ENCODE measurements at regions not wholly inside any gene's neighbourhood (a gene's known extent, or its start where the extent isn't known, plus 50 kb on each side); places are given as distances from the start of the nearest gene placed in this dataset.

- no peak overlapping the region for H3K27ac ChIP-seq (ENCODE audit: low read length)
- H3K9me3 ChIP-seq (ENCODE audit: insufficient read depth, low read length), result no peaks in the 10 kb centered on the region
- H3K4me1 ChIP-seq (ENCODE audit: low read length), result no peaks in the 10 kb centered on the region
Observed at GRCh38 chr9:7656636-7657035, 142.9 kb downstream of the DMAC1 start.

DNA sequence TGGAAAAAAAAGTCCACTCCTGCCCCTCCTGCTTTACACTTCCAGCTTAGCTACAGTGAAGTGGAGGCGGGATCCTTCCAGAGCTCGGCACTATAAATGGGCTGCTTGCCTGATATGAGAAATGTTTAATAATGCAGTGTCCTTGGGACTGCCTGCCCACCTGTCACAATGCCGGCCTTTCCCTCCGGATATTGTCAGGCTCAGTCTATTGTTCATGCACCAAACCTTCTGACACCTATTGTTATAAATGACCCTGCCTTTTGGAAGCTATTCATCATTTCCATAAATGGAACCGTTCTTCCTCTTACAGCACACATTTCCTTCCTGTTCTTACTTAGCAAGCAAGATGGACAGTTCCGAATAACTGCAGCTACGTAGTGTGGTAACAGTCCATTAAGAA is 146.3 kb downstream of the DMAC1 start:
- Histone ChIP-seq H3K4me3 (ENCODE audit: low read length) (no peak overlapping the region), H3K27ac (ENCODE audit: low read length) (no peak overlapping the region), H3K79me2 (ENCODE audit: low read length) (no peaks in the 10 kb centered on the region), H3K9me3 (ENCODE audit: insufficient read depth, low read length) (no peaks in the 10 kb centered on the region), H3K36me3 (replicated peaks; ENCODE audit: low read depth, low read length) (no peaks in the 10 kb centered on the region), H4K20me1 (ENCODE audit: insufficient read depth, low read length) (no peaks in the 10 kb centered on the region), H2AFZ (ENCODE audit: low read depth, low read length) (no peak overlapping the region), H3K27me3 (ENCODE audit: low read depth, low read length) (0 out of 2 replicates have a peak, but pooled peaks cover 4% of the 10 kb centered on the region), H3K9ac (ENCODE audit: low read length) (no peak overlapping the region), H3K4me2 (ENCODE audit: low read length) (no peak overlapping the region), H3K4me1 (ENCODE audit: low read length) (no peaks in the 10 kb centered on the region)
- TF ChIP-seq EZH2phosphoT487 (IDR thresholded peaks at IDR 0.05; ENCODE audit: low read depth), result no peak
- TF ChIP-seq CTCF (IDR thresholded peaks at IDR 0.05; ENCODE audit: low read depth, low read length), result no peak

More at GRCh38 chr9:7656636-7657035, 142.9 kb downstream of the DMAC1 start:
- Histone ChIP-seq H3K9ac (ENCODE audit: low read length) (no peak overlapping the region), H2AFZ (ENCODE audit: low read depth, low read length) (no peak overlapping the region), H3K36me3 (replicated peaks; ENCODE audit: low read depth, low read length) (no peaks in the 10 kb centered on the region), H3K79me2 (ENCODE audit: low read length) (no peaks in the 10 kb centered on the region), H3K4me3 (ENCODE audit: low read length) (no peak overlapping the region), H4K20me1 (ENCODE audit: insufficient read depth, low read length) (no peaks in the 10 kb centered on the region), H3K27me3 (ENCODE audit: low read depth, low read length) (0 out of 2 replicates have a peak, but pooled peaks cover 4% of the 10 kb centered on the region), H3K4me2 (ENCODE audit: low read length) (no peak overlapping the region)
- no peak for TF ChIP-seq CTCF (IDR thresholded peaks at IDR 0.05; ENCODE audit: low read depth, low read length)
- no peak for TF ChIP-seq EZH2phosphoT487 (IDR thresholded peaks at IDR 0.05; ENCODE audit: low read depth)

- Histone ChIP-seq H3K79me2 (ENCODE audit: low read length) (no peaks in the 10 kb centered on the region), H3K4me1 (ENCODE audit: low read length) (no peaks in the 10 kb centered on the region), H3K27me3 (ENCODE audit: low read depth, low read length) (no peaks in the 10 kb centered on the region), H3K4me2 (ENCODE audit: low read length) (no peak overlapping the region), H4K20me1 (ENCODE audit: insufficient read depth, low read length) (no peaks in the 10 kb centered on the region), H3K36me3 (replicated peaks; ENCODE audit: low read depth, low read length) (no peaks in the 10 kb centered on the region), H2AFZ (ENCODE audit: low read depth, low read length) (no peak overlapping the region), H3K9ac (ENCODE audit: low read length) (no peak overlapping the region), H3K9me3 (ENCODE audit: insufficient read depth, low read length) (no peaks in the 10 kb centered on the region), H3K27ac (ENCODE audit: low read length) (no peak overlapping the region), H3K4me3 (ENCODE audit: low read length) (no peak overlapping the region)
- no peak for TF ChIP-seq CTCF (IDR thresholded peaks at IDR 0.05; ENCODE audit: low read depth, low read length)
Observed at GRCh38 chr9:7640231-7640630, 159.3 kb downstream of the DMAC1 start.

DNA sequence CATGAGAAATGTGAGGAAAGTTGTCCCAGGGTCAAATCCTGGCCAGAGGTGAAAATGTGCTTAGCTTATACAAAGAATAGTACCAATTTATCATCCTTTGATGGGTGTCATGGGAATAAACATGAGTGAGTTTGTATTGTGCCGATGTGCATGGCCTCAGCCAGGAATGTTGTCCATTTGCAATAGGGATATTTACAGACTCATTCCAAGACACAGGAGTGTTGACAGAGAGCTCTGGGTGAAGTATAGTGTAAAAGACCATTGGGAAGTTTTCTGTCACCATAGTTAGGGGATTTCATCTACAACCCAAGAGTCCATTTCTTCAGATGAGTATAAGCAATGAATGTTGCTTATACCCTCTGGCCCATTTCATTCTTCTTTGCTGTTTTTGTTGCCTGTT is 160.1 kb downstream of the DMAC1 start:
- no peaks in the 10 kb centered on the region for H3K27me3 ChIP-seq (ENCODE audit: low read depth, low read length)
- no peaks in the 10 kb centered on the region for H3K4me1 ChIP-seq (ENCODE audit: low read length)
- H2AFZ ChIP-seq (ENCODE audit: low read depth, low read length), result no peak overlapping the region
- TF ChIP-seq EZH2phosphoT487 (IDR thresholded peaks at IDR 0.05; ENCODE audit: low read depth) (no peak), CTCF (IDR thresholded peaks at IDR 0.05; ENCODE audit: low read depth, low read length) (no peak)
- H3K79me2 ChIP-seq (ENCODE audit: low read length), result no peaks in the 10 kb centered on the region
- H4K20me1 ChIP-seq (ENCODE audit: insufficient read depth, low read length), result no peaks in the 10 kb centered on the region
- H3K36me3 ChIP-seq (replicated peaks; ENCODE audit: low read depth, low read length), result no peaks in the 10 kb centered on the region
- no peaks in the 10 kb centered on the region for H3K9me3 ChIP-seq (ENCODE audit: insufficient read depth, low read length)
- H3K27ac ChIP-seq (ENCODE audit: low read length), result no peak overlapping the region
- H3K9ac ChIP-seq (ENCODE audit: low read length), result no peak overlapping the region
- H3K4me2 ChIP-seq (ENCODE audit: low read length), result no peak overlapping the region
- H3K4me3 ChIP-seq (ENCODE audit: low read length), result no peak overlapping the region

Data from OCI-LY3 (cell line).